Gastrocnemius medialis (tissue), 4 donors: ENCODE measurements at regions not wholly inside any gene's neighbourhood (a gene's known extent, or its start where the extent isn't known, plus 50 kb on each side); places are given as distances from the start of the nearest gene placed in this dataset.

Experiments used
- ATAC-seq, 2 donors: fragments of 150-250 bp; one replicate each; pipeline ENCODE4 v1.9.1; 2016
- DNase-seq, 2 donors: peaks; one replicate each; pipeline ENCODE4 v3.0.0-alpha.2; 2019
- H3K27ac ChIP-seq, 4 donors: fragments of 200-600 bp; sonication (generic); 1 replicate in 1 of 4; 2 replicates in 3 of 4; pipeline ENCODE4 v1.5.1; 2016 to 2018; ENCODE audit warnings: mild to moderate bottlenecking in 2 of 4, moderate library complexity in 1 of 4
- H3K27me3 ChIP-seq, 3 donors: fragments of 200-600 bp; sonication (generic) in 2 of 3; 1 replicate in 1 of 3; 2 replicates in 2 of 3; pipeline versions ENCODE4 v1.5.1 to v1.6.0; 2016 to 2019; ENCODE audit warnings: mild to moderate bottlenecking in 1 of 3, moderate library complexity in 1 of 3
- H3K36me3 ChIP-seq, 2 donors: fragments of 200-600 bp; sonication (generic) in 1 of 2; one replicate each; pipeline ENCODE4 v1.5.1; 2017 to 2018
- H3K4me1 ChIP-seq, 2 donors: fragments of 200-600 bp; sonication (generic) in 1 of 2; one replicate each; pipeline ENCODE4 v1.5.1; 2016 to 2017; ENCODE audit warnings: mild to moderate bottlenecking in 2 of 2
- H3K4me3 ChIP-seq, 4 donors: fragments of 200-600 bp; sonication (generic) in 3 of 4; 1 replicate in 1 of 4; 2 replicates in 3 of 4; pipeline ENCODE4 v1.5.1; 2016 to 2019; ENCODE audit warnings: mild to moderate bottlenecking in 2 of 4
- H3K9me3 ChIP-seq, 3 donors: fragments of 200-600 bp; sonication (generic) in 2 of 3; 1 replicate in 1 of 3; 2 replicates in 2 of 3; pipeline ENCODE4 v1.5.1; 2016 to 2019
- POLR2A ChIP-seq, 2 donors: fragments of 450-650 bp; IDR thresholded peaks; one replicate each; pipeline ENCODE4 v1.6.1; 2017; ENCODE audit warnings: antibody characterized with exemption in 2 of 2, mild to moderate bottlenecking in 2 of 2, moderate library complexity in 2 of 2
- in situ Hi-C, 4 donors: fragments of 200-750 bp; cut with MboI; loops; one replicate each; pipeline versions ENCODE4 v1.15.0 to v1.8.0; 2017; ENCODE audit warnings: low sequenced_read_pairs in 4 of 4
- intact Hi-C: fragments of 100-400 bp; cut with DNase I; formaldehyde crosslinking; loops from one replicate; pipeline ENCODE4 v1.15.1; 2023; ENCODE audit warnings: low total_unique reads
- TF ChIP-seq, protein P1 (sequence below), 5 experiments: fragments of 450-650 bp in 3 of 5; fragments of 200-600 bp in 2 of 5; sonication (generic) in 2 of 5; IDR thresholded peaks in 4 of 5; conservative IDR thresholded peaks in 1 of 5; 1 replicate in 4 of 5; 2 replicates in 1 of 5; pipeline ENCODE4 v1.5.1; 2016 to 2019; ENCODE audit warnings: antibody characterized with exemption in 5 of 5, mild to moderate bottlenecking in 3 of 5, moderate library complexity in 3 of 5

DNA sequence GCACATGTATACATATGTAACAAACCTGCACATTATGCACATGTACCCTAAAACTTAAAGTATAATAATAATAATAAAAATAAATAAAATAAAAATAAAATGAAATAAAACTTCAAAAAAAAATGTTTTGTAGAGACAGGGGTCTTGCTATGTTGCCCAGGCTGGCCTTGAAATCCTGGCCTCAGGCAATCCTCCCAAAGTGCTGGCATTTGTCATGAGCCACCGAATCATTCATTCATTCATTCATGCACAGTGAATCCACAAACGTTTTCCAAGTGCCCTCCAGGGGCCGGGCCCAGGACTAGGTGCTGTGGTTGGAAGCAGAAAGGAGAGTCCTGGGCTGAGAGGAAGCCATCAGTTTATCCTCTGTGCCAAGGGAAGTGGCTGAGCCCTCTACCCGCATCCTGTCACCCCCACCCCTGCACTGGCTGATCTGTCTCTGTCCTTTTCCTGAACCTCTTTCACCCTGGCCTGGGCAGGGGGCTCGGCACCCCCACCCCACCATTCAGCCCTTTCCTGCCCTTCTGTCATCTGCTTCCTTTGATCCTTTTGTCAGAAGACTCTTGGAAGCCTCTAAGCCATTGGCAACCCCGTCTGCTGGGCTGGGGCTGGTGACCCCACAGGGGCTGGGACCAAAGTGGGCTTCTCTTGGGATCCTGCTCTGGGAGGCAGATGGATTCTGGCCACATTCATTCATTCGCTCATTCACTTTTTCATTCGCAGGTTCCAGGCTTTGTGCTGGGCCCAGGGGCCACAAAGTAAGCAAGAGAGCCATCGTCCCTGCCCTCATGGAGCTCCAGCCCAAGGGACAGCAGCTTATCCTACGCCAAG is 84.3 kb downstream of the IGLL1 start:
- Histone ChIP-seq H3K4me3 (no peak overlapping the region), H3K36me3 (no peaks in the 10 kb centered on the region), H3K9me3 (no peaks in the 10 kb centered on the region), H3K4me1 (no peaks in the 10 kb centered on the region), H3K27me3 (no peaks in the 10 kb centered on the region), H3K27ac (no peak overlapping the region)
- intact Hi-C loops: no loop called here
- in situ Hi-C loops: no loop called here
- DNase-seq: no peak
- TF ChIP-seq, protein P1, sequence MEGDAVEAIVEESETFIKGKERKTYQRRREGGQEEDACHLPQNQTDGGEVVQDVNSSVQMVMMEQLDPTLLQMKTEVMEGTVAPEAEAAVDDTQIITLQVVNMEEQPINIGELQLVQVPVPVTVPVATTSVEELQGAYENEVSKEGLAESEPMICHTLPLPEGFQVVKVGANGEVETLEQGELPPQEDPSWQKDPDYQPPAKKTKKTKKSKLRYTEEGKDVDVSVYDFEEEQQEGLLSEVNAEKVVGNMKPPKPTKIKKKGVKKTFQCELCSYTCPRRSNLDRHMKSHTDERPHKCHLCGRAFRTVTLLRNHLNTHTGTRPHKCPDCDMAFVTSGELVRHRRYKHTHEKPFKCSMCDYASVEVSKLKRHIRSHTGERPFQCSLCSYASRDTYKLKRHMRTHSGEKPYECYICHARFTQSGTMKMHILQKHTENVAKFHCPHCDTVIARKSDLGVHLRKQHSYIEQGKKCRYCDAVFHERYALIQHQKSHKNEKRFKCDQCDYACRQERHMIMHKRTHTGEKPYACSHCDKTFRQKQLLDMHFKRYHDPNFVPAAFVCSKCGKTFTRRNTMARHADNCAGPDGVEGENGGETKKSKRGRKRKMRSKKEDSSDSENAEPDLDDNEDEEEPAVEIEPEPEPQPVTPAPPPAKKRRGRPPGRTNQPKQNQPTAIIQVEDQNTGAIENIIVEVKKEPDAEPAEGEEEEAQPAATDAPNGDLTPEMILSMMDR (IDR thresholded peaks at IDR 0.05 in 4 of 5, conservative IDR thresholded peaks at IDR 0.05 in 1 of 5): no peak
- TF ChIP-seq POLR2A (IDR thresholded peaks at IDR 0.05): no peak
- no peak for ATAC-seq

- intact Hi-C loops: no loop called here
- H3K27ac ChIP-seq: no peak overlapping the region
- no peaks in the 10 kb centered on the region for H3K36me3 ChIP-seq
- no peaks in the 10 kb centered on the region for H3K27me3 ChIP-seq
- H3K4me3 ChIP-seq: no peak overlapping the region
- ATAC-seq (no peak), DNase-seq (no peak)
- TF ChIP-seq, protein P1 (IDR thresholded peaks at IDR 0.05 in 4 of 5, conservative IDR thresholded peaks at IDR 0.05 in 1 of 5): no peak
- no peak for TF ChIP-seq POLR2A (IDR thresholded peaks at IDR 0.05)
- in situ Hi-C loops: no loop called here
- H3K9me3 ChIP-seq: no peaks in the 10 kb centered on the region
- H3K4me1 ChIP-seq: no peaks in the 10 kb centered on the region
These were observed 85.2 kb downstream of the IGLL1 start for GRCh38 chr22:23494930-23495266.

DNA sequence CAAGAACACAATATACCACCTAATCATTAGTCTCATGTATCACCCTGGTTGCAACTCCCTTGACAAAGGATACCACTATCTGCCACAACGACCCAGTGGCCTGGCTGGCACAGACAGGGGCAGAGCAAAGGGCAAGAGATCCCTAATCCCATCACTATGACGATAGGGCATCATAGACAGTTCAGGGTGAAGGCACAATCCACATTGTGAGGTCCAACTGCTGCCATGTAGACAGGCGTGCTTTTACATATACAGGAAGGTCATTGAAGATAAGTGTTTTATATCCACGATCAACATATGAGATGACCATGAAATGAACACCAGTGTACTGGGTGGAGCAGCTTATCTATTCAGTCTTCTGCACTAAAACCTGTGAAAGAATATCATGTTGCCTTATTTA is 94.6 kb downstream of the IGLL1 start:
- Histone ChIP-seq H3K27ac (no peak overlapping the region), H3K4me3 (no peak overlapping the region), H3K36me3 (no peaks in the 10 kb centered on the region), H3K4me1 (no peaks in the 10 kb centered on the region), H3K9me3 (no peaks in the 10 kb centered on the region), H3K27me3 (peaks cover 0 to 3% (median 0%) of the 10 kb centered on the region in 3 donors)
- TF ChIP-seq, protein P1 (IDR thresholded peaks at IDR 0.05 in 4 of 5, conservative IDR thresholded peaks at IDR 0.05 in 1 of 5): no peak
- TF ChIP-seq POLR2A (IDR thresholded peaks at IDR 0.05): no peak
- peak; percentile 66 to 75 for ATAC-seq
- in situ Hi-C loops: no loop called here
- intact Hi-C loops: no loop called here
- no peak for DNase-seq

DNA sequence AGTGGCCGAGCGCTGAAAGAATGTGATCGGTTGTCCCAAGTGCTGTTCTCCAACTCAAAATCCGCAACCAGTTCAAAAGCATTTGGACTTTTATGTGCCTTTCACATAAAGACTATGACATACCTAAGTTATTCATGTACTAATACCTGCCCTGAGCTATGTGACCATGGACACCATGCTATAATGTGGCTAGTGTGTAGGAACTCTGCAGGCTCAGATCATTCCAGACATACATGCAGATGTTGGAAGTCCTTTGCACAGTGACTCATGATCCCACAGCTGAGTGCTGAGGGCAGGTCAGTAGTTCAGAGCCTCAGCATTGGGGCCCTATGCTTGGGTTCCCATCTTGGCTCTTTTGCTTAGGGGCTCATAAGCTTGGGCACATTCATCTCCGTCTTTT is 95.4 kb downstream of the IGLL1 start:
- Histone ChIP-seq H3K4me3 (no peak overlapping the region), H3K27me3 (peaks cover 0 to 3% (median 0%) of the 10 kb centered on the region in 3 donors), H3K4me1 (no peaks in the 10 kb centered on the region), H3K36me3 (no peaks in the 10 kb centered on the region), H3K27ac (no peak overlapping the region), H3K9me3 (no peaks in the 10 kb centered on the region)
- DNase-seq (no peak), ATAC-seq (no peak)
- intact Hi-C loops (no loop called here), in situ Hi-C loops (no loop called here)
- TF ChIP-seq, protein P1 (IDR thresholded peaks at IDR 0.05 in 4 of 5, conservative IDR thresholded peaks at IDR 0.05 in 1 of 5): no peak
- no peak for TF ChIP-seq POLR2A (IDR thresholded peaks at IDR 0.05)

DNA sequence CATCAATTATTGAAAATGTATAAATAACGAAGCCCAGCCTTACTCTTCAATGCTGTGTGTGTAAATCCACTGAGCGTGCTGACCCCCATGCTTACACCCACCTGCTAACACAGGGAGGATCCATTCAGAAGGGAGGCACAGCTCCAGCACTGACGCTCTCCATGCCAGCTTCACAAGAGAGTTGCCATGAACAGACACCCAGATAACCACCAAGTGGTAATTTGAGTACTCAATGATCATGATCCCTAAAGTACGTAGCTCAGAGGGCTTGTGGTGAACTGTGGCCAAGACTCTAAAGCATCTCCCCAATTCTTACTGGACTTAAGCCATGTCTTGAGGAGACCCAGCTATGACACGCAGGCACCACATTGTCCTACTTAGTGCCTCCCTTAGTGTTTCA is 98.7 kb downstream of the IGLL1 start:
- TF ChIP-seq, protein P1 (IDR thresholded peaks at IDR 0.05 in 4 of 5, conservative IDR thresholded peaks at IDR 0.05 in 1 of 5): no peak
- TF ChIP-seq POLR2A (IDR thresholded peaks at IDR 0.05): no peak
- Histone ChIP-seq H3K27me3 (peaks cover 0 to 3% (median 0%) of the 10 kb centered on the region in 3 donors), H3K4me1 (no peaks in the 10 kb centered on the region), H3K27ac (no peak overlapping the region), H3K4me3 (no peak overlapping the region), H3K9me3 (no peaks in the 10 kb centered on the region), H3K36me3 (no peaks in the 10 kb centered on the region)
- in situ Hi-C loops (no loop called here), intact Hi-C loops (no loop called here)
- no peak for ATAC-seq
- no peak for DNase-seq
